ENCODE measurements at regions not wholly inside any gene's neighbourhood (a gene's known extent, or its start where the extent isn't known, plus 50 kb on each side); places are given as distances from the start of the nearest gene placed in this dataset.

DNA sequence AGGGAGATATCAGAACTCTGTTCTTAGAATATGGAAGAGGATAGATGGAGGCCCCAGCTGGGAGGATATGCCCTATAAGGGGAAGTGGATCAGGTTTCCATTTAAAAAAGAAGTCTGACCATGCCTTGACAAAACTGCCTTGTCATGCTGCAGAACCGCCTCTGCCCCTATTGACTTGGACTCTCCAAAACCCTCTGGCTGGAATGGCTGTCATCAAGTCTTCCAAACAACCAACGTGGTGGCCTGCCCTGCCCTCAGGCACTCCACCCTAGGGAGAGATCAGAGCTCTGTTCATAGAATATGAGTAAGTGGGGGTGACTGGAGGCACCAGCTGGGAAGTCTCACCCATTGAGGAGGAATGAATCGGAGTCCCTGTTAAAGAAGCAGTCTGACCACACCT is 114.9 kb downstream of the VSIG4 start:
- Histone ChIP-seq H3K36me3 (no peaks in the 10 kb centered on the region), H3K4me1 (ENCODE audit: low read depth) (no peaks in the 10 kb centered on the region), H3K4me3 (no peak overlapping the region), H3K27me3 (no peaks in the 10 kb centered on the region), H3K27ac (no peak overlapping the region), H3K9me3 (ENCODE audit: low read depth) (no peaks in the 10 kb centered on the region)
- no peak for DNase-seq (ENCODE audit: low read depth in 1 of 2, low spot score in 1 of 2)
- TF ChIP-seq, protein P1, sequence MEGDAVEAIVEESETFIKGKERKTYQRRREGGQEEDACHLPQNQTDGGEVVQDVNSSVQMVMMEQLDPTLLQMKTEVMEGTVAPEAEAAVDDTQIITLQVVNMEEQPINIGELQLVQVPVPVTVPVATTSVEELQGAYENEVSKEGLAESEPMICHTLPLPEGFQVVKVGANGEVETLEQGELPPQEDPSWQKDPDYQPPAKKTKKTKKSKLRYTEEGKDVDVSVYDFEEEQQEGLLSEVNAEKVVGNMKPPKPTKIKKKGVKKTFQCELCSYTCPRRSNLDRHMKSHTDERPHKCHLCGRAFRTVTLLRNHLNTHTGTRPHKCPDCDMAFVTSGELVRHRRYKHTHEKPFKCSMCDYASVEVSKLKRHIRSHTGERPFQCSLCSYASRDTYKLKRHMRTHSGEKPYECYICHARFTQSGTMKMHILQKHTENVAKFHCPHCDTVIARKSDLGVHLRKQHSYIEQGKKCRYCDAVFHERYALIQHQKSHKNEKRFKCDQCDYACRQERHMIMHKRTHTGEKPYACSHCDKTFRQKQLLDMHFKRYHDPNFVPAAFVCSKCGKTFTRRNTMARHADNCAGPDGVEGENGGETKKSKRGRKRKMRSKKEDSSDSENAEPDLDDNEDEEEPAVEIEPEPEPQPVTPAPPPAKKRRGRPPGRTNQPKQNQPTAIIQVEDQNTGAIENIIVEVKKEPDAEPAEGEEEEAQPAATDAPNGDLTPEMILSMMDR (IDR thresholded peaks at IDR 0.05; ENCODE audit: low read depth, low read length), result no peak

DNA sequence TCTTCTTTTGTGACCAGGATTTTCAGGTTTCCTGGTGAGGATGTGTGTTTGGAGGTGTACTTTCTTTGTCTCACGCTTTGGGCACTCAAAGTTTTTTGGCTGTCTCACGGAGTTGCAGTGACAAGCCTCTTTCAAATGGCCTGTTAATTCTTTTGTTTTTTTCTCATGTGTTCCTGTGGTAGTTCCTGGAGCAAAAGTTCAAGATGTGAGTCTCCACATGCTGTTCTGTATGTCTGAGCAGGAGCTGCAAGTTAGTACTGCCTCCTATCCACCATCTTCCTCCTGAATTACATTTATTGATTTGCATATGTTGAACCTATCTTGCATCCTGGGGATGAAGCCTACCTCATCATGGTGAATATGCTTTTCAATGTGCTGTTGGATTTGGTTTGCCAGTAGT is 118.5 kb downstream of the VSIG4 start:
- Histone ChIP-seq H3K36me3 (no peaks in the 10 kb centered on the region), H3K4me1 (ENCODE audit: low read depth) (no peaks in the 10 kb centered on the region), H3K27ac (no peak overlapping the region), H3K27me3 (no peaks in the 10 kb centered on the region), H3K4me3 (no peak overlapping the region), H3K9me3 (ENCODE audit: low read depth) (no peaks in the 10 kb centered on the region)
- TF ChIP-seq, protein P1 (IDR thresholded peaks at IDR 0.05; ENCODE audit: low read depth, low read length), result no peak
- no peak for DNase-seq (ENCODE audit: low read depth in 1 of 2, low spot score in 1 of 2)

DNA sequence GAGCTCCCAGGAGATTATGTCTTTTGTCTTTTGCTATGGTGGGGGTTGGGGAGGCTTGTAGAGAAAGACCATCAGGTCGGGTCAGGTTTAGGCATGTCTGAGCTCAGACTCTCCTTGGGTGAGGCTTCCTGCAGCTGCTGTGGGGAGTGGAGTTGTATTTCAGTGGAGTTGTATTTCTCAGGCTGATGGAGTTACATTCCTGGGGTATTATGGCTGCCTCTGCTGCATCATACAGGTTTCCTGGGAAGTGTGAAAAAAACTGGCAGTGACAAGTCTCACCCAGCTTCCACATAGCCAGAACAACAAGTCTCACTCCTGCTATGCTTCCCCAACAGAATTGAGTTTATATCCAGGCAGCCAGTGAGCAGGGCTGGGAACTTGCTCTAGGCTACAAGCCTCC is 119.3 kb downstream of the VSIG4 start:
- TF ChIP-seq, protein P1 (IDR thresholded peaks at IDR 0.05; ENCODE audit: low read depth, low read length), result no peak
- no peak overlapping the region for H3K27ac ChIP-seq
- no peak overlapping the region for H3K4me3 ChIP-seq
- H3K9me3 ChIP-seq (ENCODE audit: low read depth), result no peaks in the 10 kb centered on the region
- H3K36me3 ChIP-seq, result no peaks in the 10 kb centered on the region
- no peak for DNase-seq (ENCODE audit: low read depth in 1 of 2, low spot score in 1 of 2)
- no peaks in the 10 kb centered on the region for H3K4me1 ChIP-seq (ENCODE audit: low read depth)
- no peaks in the 10 kb centered on the region for H3K27me3 ChIP-seq

DNA sequence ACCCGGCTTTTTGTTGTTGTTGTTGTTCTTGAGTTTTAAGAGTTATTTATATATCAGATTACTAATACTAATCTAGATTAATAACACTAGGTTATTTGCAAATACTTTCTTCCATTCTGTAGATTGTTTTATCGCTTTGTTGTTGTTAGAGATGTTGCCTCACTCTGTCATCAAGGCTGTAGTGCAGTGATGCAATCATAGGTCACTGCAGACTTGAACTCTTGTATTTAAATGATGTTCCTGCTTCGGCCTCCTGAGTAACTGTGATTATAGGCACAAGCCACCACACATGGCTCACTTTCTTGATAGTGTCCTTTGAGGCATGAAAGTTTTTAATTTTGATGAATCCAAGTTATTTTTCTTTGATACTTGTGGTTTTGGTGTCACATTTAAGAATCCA is 129.0 kb downstream of the VSIG4 start:
- H3K4me3 ChIP-seq, result no peak overlapping the region
- H3K9me3 ChIP-seq (ENCODE audit: low read depth), result no peaks in the 10 kb centered on the region
- H3K36me3 ChIP-seq, result no peaks in the 10 kb centered on the region
- H3K27ac ChIP-seq, result no peak overlapping the region
- DNase-seq (ENCODE audit: low read depth in 1 of 2, low spot score in 1 of 2), result no peak
- TF ChIP-seq, protein P1 (IDR thresholded peaks at IDR 0.05; ENCODE audit: low read depth, low read length), result no peak
- H3K27me3 ChIP-seq, result no peaks in the 10 kb centered on the region
- no peaks in the 10 kb centered on the region for H3K4me1 ChIP-seq (ENCODE audit: low read depth)

DNA sequence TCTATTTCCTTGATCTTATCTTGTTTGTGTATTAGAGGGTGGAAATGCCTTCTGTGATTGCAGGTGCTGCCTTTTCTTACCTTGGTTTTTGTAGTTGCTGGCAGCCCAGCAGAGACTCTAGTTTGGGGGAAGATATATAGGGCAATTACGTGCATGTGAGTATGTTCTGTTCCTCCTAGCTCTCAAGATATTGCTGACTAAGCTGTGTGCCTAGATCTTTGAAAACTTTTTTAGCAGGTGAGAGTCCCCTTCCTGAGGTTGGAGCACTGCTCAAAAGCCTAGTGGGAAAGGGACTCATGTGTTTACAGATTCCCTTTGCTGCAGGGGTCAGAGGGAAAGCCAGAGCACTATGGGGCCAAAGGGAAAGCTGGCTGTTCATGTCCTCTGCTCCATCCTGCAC is 136.1 kb downstream of the VSIG4 start:
- Histone ChIP-seq H3K27ac (no peak overlapping the region), H3K27me3 (no peaks in the 10 kb centered on the region), H3K9me3 (ENCODE audit: low read depth) (no peaks in the 10 kb centered on the region), H3K4me3 (no peak overlapping the region), H3K4me1 (ENCODE audit: low read depth) (no peaks in the 10 kb centered on the region), H3K36me3 (no peaks in the 10 kb centered on the region)
- DNase-seq (ENCODE audit: low read depth in 1 of 2, low spot score in 1 of 2), result no peak
- TF ChIP-seq, protein P1 (IDR thresholded peaks at IDR 0.05; ENCODE audit: low read depth, low read length), result no peak

DNA sequence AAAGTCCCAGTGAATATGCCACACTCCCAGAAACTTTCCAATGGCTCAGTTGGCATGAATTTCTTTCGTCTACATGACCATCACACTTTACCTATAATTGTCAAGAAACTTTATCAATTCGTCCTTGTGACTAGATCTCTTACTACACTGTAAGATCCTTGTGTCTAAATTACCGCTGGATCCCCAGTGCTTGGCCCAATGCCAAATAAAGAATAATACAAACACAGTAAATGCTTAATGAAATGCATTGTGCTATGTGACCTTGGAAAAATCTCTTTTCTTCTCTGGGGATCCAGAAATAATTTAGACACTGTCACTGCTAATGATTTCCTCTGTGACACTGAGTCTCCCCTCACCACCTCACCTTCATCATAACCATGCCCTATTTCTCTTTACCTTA is 137.9 kb downstream of the VSIG4 start:
- Histone ChIP-seq H3K36me3 (no peaks in the 10 kb centered on the region), H3K9me3 (ENCODE audit: low read depth) (no peaks in the 10 kb centered on the region), H3K27ac (no peak overlapping the region), H3K4me1 (ENCODE audit: low read depth) (no peaks in the 10 kb centered on the region), H3K4me3 (no peak overlapping the region), H3K27me3 (no peaks in the 10 kb centered on the region)
- DNase-seq (ENCODE audit: low read depth in 1 of 2, low spot score in 1 of 2), result no peak
- TF ChIP-seq, protein P1 (IDR thresholded peaks at IDR 0.05; ENCODE audit: low read depth, low read length), result no peak
